ENCODE measurements at regions not wholly inside any gene's neighbourhood (a gene's known extent, or its start where the extent isn't known, plus 50 kb on each side); places are given as distances from the start of the nearest gene placed in this dataset.

GRCh38 chr10:111482621-111483216 lies 405.9 kb downstream of the ADRA2A start:
- no peak for TF ChIP-seq CTCF (conservative IDR thresholded peaks at IDR 0.05)
- no peak for TF ChIP-seq EZH2 (IDR thresholded peaks at IDR 0.05; ENCODE audit: low read depth)
